ENCODE measurements at regions not wholly inside any gene's neighbourhood (a gene's known extent, or its start where the extent isn't known, plus 50 kb on each side); places are given as distances from the start of the nearest gene placed in this dataset.

GRCh38 chr14:71373773-71374172 is 466.5 kb downstream of the PCNX1 start:
- TF ChIP-seq CTCF (conservative IDR thresholded peaks at IDR 0.05) (no peak), EZH2 (IDR thresholded peaks at IDR 0.05; ENCODE audit: low read depth) (no peak)

Data from PC-9 (cell line).